Endothelial cell of umbilical vein (primary cell): ENCODE measurements at regions not wholly inside any gene's neighbourhood (a gene's known extent, or its start where the extent isn't known, plus 50 kb on each side); places are given as distances from the start of the nearest gene placed in this dataset.

Experiments
- CTCF ChIP-seq, 2 donors: IDR thresholded peaks; 1 replicate in 1 of 2; 2 replicates in 1 of 2; pipeline ENCODE4 v1.5.1; 2011; ENCODE audit warnings: low read length in 2 of 2, mild to moderate bottlenecking in 2 of 2, moderate library complexity in 2 of 2, control low read depth in 1 of 2, inconsistent platforms in 1 of 2, low read depth in 1 of 2; ENCODE audit not compliant: insufficient read depth in 1 of 2; ENCODE audit errors: extremely low read depth in 1 of 2
- EZH2 ChIP-seq: IDR thresholded peaks from 2 replicates; pipeline ENCODE4 v1.6.1; 2012; ENCODE audit warnings: borderline replicate concordance, low read depth, mild to moderate bottlenecking, moderate library complexity, low read length, inconsistent platforms; ENCODE audit not compliant: severe bottlenecking
- FOS ChIP-seq: IDR thresholded peaks from 2 replicates; pipeline ENCODE4 v1.6.1; 2011; ENCODE audit warnings: mild to moderate bottlenecking, low read length, moderate library complexity, borderline replicate concordance; ENCODE audit not compliant: insufficient read depth
- JUN ChIP-seq: IDR thresholded peaks from 2 replicates; pipeline ENCODE4 v1.6.1; 2011; ENCODE audit warnings: borderline replicate concordance, low read depth; ENCODE audit not compliant: insufficient read length, insufficient read depth
- MAX ChIP-seq: IDR thresholded peaks from 2 replicates; pipeline ENCODE4 v1.6.1; 2011; ENCODE audit not compliant: insufficient read depth, insufficient read length
- POLR2A ChIP-seq: IDR thresholded peaks from 2 replicates; pipeline ENCODE4 v1.6.1; 2012; ENCODE audit warnings: low read depth, mild to moderate bottlenecking, control low read depth, low read length

DNA sequence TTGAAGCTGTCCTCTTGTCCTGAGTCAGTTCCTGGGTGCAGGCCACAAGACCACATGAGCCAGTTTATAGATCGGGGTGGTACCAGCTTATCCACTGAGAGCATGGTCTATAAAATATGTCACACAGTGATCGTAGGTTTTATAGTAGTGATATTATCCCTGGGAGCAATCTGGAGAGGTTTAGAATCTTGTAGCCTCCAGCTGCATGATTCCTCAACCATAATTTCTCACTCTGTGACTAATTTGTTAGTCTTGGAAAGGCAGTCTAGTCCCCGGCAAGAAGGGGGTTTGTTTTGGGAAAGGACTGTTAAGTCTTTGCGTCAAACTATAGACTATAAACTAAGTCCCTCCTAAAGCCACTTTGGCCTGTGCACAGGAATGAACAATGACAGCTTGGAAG, 693.0 kb upstream of the CADM2 start:
- TF ChIP-seq CTCF (IDR thresholded peaks at IDR 0.05; ENCODE audit: extremely low read depth in 1 of 2, insufficient read depth in 1 of 2, low read depth in 1 of 2, low read length in 2 of 2) (no peak), POLR2A (no peak), EZH2 (no peak), JUN (no peak), FOS (no peak), MAX (no peak)
